Brain pericyte (primary cell): ENCODE measurements at regions not wholly inside any gene's neighbourhood (a gene's known extent, or its start where the extent isn't known, plus 50 kb on each side); places are given as distances from the start of the nearest gene placed in this dataset.

Source experiments
- DNase-seq: peaks from one replicate; pipeline ENCODE4 v3.0.0-alpha.2; 2012; ENCODE audit warnings: low read depth, low spot score

DNA sequence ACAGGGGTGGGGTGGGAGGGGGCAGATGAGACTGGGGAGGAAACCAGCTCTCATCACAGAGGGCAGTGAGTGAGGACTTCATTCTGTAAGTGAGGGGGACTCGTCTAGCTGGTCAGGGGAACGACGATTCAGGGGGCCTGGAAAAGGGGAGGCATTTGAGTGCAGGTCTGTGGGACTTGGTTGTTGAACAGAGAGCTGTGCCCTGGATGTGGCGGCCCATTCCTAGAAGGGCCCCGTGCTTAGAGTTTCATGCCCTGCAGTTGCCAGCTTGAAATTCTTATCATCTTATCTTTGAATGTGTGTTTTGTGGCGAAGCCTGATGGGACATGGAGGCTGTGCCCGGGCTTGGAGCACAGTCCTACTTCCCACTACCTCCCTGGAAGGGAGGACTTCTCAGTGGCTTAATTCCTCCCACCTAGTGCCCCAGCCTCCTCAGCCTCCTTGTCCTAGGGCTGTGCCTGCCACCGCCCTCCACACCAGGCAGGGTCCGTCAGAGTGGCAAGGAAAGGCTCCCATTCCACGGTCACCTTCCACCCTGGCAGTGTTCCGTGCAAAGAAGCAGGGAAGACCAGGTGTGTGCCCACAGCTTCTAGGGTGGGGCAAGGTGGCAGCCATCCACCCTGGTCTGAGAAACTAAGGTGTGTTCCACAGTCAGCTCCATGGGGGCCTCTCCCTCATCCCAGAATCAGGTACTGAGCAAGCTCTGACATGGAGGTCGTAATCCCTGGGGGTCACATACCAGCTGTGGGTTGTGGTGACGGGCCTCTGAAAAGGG lies 59.7 kb upstream of the LMO1 start:
- no peak for DNase-seq

DNA sequence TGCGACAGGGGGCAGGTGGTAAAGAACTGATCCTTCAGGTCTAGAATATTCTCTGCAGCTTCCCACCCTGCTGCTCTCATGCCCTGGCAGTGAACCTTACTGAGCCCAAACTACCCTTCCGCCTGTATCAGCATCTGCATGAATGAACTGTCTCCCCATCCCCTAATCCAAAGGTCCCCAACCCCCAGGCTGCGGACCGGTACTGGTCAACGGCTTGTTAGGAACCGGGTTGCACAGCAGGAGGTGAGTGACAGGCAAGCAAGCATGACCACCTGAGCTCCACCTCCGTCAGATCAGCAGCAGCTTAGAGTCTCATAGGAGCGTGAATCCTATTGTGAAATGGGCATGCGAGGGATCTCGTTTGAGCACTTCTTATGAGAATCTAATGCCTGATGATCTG lies 58.2 kb upstream of the LMO1 start:
- no peak for DNase-seq

GRCh38 chr11:8320076-8320475 lies 56.4 kb upstream of the LMO1 start:
- no peak for DNase-seq

DNA sequence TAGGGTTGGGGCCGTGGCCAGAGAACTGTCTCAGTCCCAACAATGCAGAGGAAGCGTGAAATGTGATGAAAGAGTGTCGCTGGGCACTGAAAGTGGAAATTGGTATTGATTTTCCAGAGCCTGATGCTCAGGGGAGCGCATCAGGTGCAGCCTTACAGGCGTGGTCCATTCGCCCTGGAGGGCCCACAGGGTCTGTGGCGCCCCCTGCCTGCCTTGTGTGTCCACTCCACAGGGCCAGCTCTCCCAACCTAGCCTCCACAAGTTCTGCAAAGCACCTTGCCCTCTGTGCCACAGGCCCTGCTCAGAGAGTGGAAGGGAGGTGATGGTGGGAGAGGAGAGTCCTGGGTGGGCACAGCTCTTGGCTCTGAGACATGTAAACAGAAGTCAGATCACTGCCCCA lies 54.9 kb upstream of the LMO1 start:
- DNase-seq, result no peak

GRCh38 chr11:8317159-8317558 lies 53.5 kb upstream of the LMO1 start:
- no peak for DNase-seq

- no peak for DNase-seq
Measured at GRCh38 chr11:8315954-8316353, 52.3 kb upstream of the LMO1 start.

DNA sequence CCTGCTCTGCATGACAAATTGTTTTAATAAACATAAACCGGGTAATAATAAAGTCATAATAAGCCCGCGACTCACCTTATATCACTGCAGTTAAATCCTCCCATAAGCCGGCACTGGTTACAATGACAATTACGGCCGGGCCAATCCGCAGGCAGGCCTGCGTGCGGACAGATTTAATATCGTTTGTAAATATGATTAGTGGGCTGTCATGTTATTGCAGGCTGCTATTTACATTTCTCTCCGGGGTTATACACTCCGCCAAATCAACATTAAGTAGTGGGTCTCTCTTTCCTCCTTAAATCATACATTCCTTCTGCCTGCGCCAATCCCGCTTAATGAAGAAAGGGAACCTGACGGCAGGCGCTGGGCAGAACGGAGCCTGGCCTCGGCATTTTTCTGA lies 51.8 kb upstream of the LMO1 start:
- no peak for DNase-seq

DNA sequence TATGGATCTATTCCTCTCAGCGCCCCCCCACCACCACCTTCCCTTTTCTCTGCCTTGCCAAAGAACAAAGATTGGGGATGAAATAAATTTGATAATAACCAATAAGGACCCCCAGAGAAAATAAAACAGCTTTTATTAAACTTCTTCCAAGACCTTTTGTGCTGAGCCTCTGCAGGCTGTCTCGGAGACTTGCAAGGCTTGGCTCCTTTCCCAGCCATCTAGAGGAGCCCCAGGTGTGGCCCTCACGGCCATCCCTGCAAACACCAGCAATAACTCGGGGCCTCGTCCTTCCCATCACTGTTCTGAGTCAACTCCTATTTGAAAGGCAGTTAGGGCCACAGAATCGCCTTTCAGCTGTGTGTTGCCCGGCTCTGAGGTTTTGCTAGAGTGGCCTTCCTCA lies 51.2 kb upstream of the LMO1 start:
- no peak for DNase-seq

DNA sequence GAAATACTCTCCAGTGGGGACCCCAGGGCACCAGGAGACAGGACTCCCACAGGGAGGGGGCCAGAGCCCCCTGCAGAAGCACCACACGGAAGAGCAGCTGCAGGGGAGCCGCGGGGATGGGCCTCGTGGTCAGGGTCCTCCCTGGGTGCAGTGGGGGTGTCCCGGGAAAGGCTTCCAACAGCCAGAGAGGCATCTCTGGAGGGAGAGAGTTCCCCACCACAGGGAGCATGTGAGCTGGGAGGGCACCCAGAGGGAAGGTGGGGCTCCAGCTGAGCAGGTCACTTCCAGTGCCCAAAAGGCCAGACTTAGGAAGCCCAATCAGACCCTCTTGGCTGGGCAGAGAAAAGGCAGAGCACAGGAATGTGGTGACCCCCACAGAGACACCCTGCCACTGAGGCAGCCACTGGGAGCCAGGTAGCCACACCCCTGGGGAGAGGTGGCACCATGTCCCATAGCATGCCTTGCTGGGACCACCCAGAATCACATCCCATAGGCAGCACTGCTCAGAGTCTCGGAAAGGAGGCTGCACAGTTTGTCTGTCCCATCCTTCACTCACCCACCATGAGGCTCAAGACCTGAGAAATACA lies 49.9 kb upstream of the LMO1 start:
- DNase-seq, result no peak
